Osteocyte (in vitro differentiated cells): ENCODE measurements at regions not wholly inside any gene's neighbourhood (a gene's known extent, or its start where the extent isn't known, plus 50 kb on each side); places are given as distances from the start of the nearest gene placed in this dataset.
A peak's percentile ranks its signal among the peaks of the same experiment; 100 is the strongest.

Experiments
- DNase-seq: peaks from one replicate; pipeline ENCODE4 v3.0.0; 2021; ENCODE audit warnings: mixed read lengths; ENCODE audit not compliant: unreplicated experiment; ENCODE audit errors: extremely low spot score
- H3K27ac Mint-ChIP-seq: one replicate; pipeline ENCODE4 v1.8.0; 2021; ENCODE audit warnings: mild to moderate bottlenecking, mixed read lengths; ENCODE audit not compliant: unreplicated experiment
- H3K27me3 Mint-ChIP-seq: one replicate; pipeline ENCODE4 v1.8.0; 2021; ENCODE audit warnings: mixed read lengths; ENCODE audit not compliant: unreplicated experiment
- H3K36me3 Mint-ChIP-seq: one replicate; pipeline ENCODE4 v1.8.0; 2021; ENCODE audit warnings: mixed read lengths; ENCODE audit not compliant: unreplicated experiment
- H3K4me1 Mint-ChIP-seq: one replicate; pipeline ENCODE4 v1.8.0; 2021; ENCODE audit warnings: mixed read lengths; ENCODE audit not compliant: unreplicated experiment
- H3K4me3 Mint-ChIP-seq: one replicate; pipeline ENCODE4 v1.8.0; 2021; ENCODE audit warnings: mild to moderate bottlenecking, moderate library complexity, mixed read lengths; ENCODE audit not compliant: unreplicated experiment
- H3K9me3 Mint-ChIP-seq: one replicate; pipeline ENCODE4 v1.8.0; 2021; ENCODE audit warnings: mixed read lengths; ENCODE audit not compliant: unreplicated experiment
- CTCF ChIP-seq: fragments of 200-600 bp; sonication (generic); IDR thresholded peaks from 2 replicates; pipeline ENCODE4 v1.5.0; 2021; ENCODE audit warnings: antibody characterized with exemption, mild to moderate bottlenecking, moderate library complexity

GRCh38 chr11:130699561-130699960, 216.7 kb downstream of the SNX19 start:
- no peak overlapping the region for H3K4me3 Mint-ChIP-seq
- DNase-seq, result no peak
- no peak overlapping the region for H3K27ac Mint-ChIP-seq
- no peaks in the 10 kb centered on the region for H3K27me3 Mint-ChIP-seq
- H3K36me3 Mint-ChIP-seq, result no peaks in the 10 kb centered on the region
- no peak for TF ChIP-seq CTCF
- H3K9me3 Mint-ChIP-seq, result no peaks in the 10 kb centered on the region
- H3K4me1 Mint-ChIP-seq, result no peaks in the 10 kb centered on the region

GRCh38 chr11:130700092-130700491, 216.2 kb downstream of the SNX19 start:
- no peak for TF ChIP-seq CTCF
- no peaks in the 10 kb centered on the region for H3K9me3 Mint-ChIP-seq
- no peaks in the 10 kb centered on the region for H3K4me1 Mint-ChIP-seq
- DNase-seq, result no peak
- H3K36me3 Mint-ChIP-seq, result no peaks in the 10 kb centered on the region
- no peak overlapping the region for H3K4me3 Mint-ChIP-seq
- H3K27ac Mint-ChIP-seq, result no peak overlapping the region
- no peaks in the 10 kb centered on the region for H3K27me3 Mint-ChIP-seq

GRCh38 chr11:130703489-130704190, 212.6 kb downstream of the SNX19 start:
- no peak for TF ChIP-seq CTCF
- Mint-ChIP-seq H3K4me1 (no peaks in the 10 kb centered on the region), H3K36me3 (peaks cover 3% of the 10 kb centered on the region), H3K9me3 (peaks cover 11% of the 10 kb centered on the region), H3K4me3 (no peak overlapping the region), H3K27me3 (no peaks in the 10 kb centered on the region), H3K27ac (no peak overlapping the region)
- peak; percentile 66 for DNase-seq

- Mint-ChIP-seq H3K27me3 (no peaks in the 10 kb centered on the region), H3K4me1 (no peaks in the 10 kb centered on the region), H3K36me3 (peaks cover 9% of the 10 kb centered on the region), H3K4me3 (no peak overlapping the region), H3K27ac (no peak overlapping the region), H3K9me3 (peaks cover 22% of the 10 kb centered on the region)
- TF ChIP-seq CTCF, result no peak
- peak; percentile 56 for DNase-seq
Observed at GRCh38 chr11:130705670-130706421, 210.4 kb downstream of the SNX19 start.

GRCh38 chr11:130706572-130706971, 209.7 kb downstream of the SNX19 start:
- DNase-seq, result peak; percentile 62
- no peak for TF ChIP-seq CTCF
- Mint-ChIP-seq H3K9me3 (peaks cover 22% of the 10 kb centered on the region), H3K27ac (no peak overlapping the region), H3K36me3 (peaks cover 9% of the 10 kb centered on the region), H3K4me3 (no peak overlapping the region), H3K4me1 (peaks cover 3% of the 10 kb centered on the region), H3K27me3 (no peaks in the 10 kb centered on the region)
